Aorta (tissue), 5 donors: ENCODE measurements at regions not wholly inside any gene's neighbourhood (a gene's known extent, or its start where the extent isn't known, plus 50 kb on each side); places are given as distances from the start of the nearest gene placed in this dataset.

Experiments
- ATAC-seq: fragments of 200-7000 bp; cut with Tn5 transposase; one replicate; pipeline ENCODE4 v1.9.1; 2022; ENCODE audit warnings: moderate library complexity; ENCODE audit not compliant: low FRiP score
- DNase-seq, 2 donors: peaks; one replicate each; pipeline ENCODE4 v3.0.0-alpha.2; 2020
- H3K27ac ChIP-seq, 2 donors: one replicate each; pipeline ENCODE4 v1.5.1; 2013; ENCODE audit warnings: low read length in 2 of 2, mild to moderate bottlenecking in 2 of 2, moderate library complexity in 2 of 2, control low read depth in 1 of 2, inconsistent platforms in 1 of 2, low read depth in 1 of 2
- H3K27me3 ChIP-seq, 2 donors: one replicate each; pipeline ENCODE4 v1.6.1; 2013; ENCODE audit warnings: control low read depth in 1 of 2, low read length in 1 of 2, mild to moderate bottlenecking in 1 of 2, moderate library complexity in 1 of 2; ENCODE audit not compliant: insufficient read depth in 2 of 2, control insufficient read depth in 1 of 2
- H3K36me3 ChIP-seq, 2 donors: one replicate each; pipeline ENCODE4 v1.6.1; 2013; ENCODE audit warnings: control low read depth in 1 of 2, low read length in 1 of 2, mild to moderate bottlenecking in 1 of 2; ENCODE audit not compliant: insufficient read depth in 2 of 2, control insufficient read depth in 1 of 2
- H3K4me1 ChIP-seq, 2 donors: one replicate each; pipeline ENCODE4 v1.6.1; 2013; ENCODE audit warnings: low read length in 2 of 2, control low read depth in 1 of 2, mild to moderate bottlenecking in 1 of 2, moderate library complexity in 1 of 2; ENCODE audit not compliant: insufficient read depth in 2 of 2, control insufficient read depth in 1 of 2
- H3K4me3 ChIP-seq, 2 donors: one replicate each; pipeline ENCODE4 v1.5.1; 2013; ENCODE audit warnings: low read length in 2 of 2, control low read depth in 1 of 2, mild to moderate bottlenecking in 1 of 2
- H3K9me3 ChIP-seq: one replicate; pipeline ENCODE4 v1.6.1; 2013; ENCODE audit warnings: mild to moderate bottlenecking, low read length; ENCODE audit not compliant: control insufficient read depth
- WGBS, 2 donors: extraction: QIAGEN DNeasy Blood & Tissue Kit; methylation state at CpG; one replicate each; pipeline ENCODE4 v1.1.7; 2013; 5-methylcytosine and 5-hydroxymethylcytosine counted together
- intact Hi-C, 2 donors: fragments of 100-400 bp; cut with DNase I; formaldehyde crosslinking; loops; one replicate each; pipeline versions ENCODE4 v1.14.2 to v1.15.0; 2022
- donor health status: healthy with polysubstance abuse.
- donor health status: Bipolar disorder and iron deficiency.
- donor health status: DM: no; HTN: no; CAD: no.
- donor health status: DM: no; HTN: no; CAD: no.
- donor health status: DM: yes; HTN: yes; CAD: no.

DNA sequence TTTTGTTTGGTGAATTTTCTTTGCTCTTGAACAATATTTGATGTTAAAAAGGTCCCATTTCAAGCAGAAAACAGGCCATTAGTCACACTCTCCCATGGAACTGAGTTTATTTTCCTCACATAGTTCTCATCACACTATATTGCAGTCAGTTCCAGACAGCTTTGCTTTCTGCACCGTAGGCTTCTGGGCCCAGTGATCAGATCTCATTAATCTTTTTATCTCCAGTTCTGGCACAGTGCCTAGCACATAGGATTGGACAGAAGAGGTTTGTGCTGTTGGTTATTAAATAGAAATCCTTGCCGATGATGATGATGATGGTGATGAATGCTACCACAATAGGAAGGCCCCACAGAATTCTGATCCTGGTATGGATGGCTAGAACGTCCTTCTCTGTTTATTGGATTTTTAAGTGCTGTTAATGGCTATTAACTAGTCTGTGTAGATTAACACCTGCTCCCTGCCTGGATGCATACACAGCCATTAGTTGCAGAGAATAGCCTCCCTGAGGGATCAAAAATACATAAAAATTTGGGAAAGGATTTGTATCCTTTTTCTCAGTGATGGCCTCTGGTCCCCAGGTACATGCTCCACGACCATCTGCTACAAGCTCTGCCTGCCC is 52.0 kb upstream of the NTRK2 start:
- no peaks in the 10 kb centered on the region for H3K4me1 ChIP-seq
- H3K36me3 ChIP-seq = no peaks in the 10 kb centered on the region
- no peak for ATAC-seq
- H3K27me3 ChIP-seq = no peaks in the 10 kb centered on the region
- no peak overlapping the region for H3K4me3 ChIP-seq
- intact Hi-C loops = no loop called here
- no peaks in the 10 kb centered on the region for H3K9me3 ChIP-seq
- WGBS, 2 donors = 63 to 70% methylated on average over 4 of the region's 4 CpGs
- DNase-seq = no peak
- H3K27ac ChIP-seq = no peak overlapping the region
